ENCODE measurements at regions not wholly inside any gene's neighbourhood (a gene's known extent, or its start where the extent isn't known, plus 50 kb on each side); places are given as distances from the start of the nearest gene placed in this dataset.

GRCh38 chr12:20000229-20000849 lies 368.0 kb upstream of the PDE3A start:
- DNase-seq (ENCODE audit: extremely low read depth in 1 of 4, low spot score in 3 of 4) (no peak), ATAC-seq (no peak), FAIRE-seq (no peak)
- Histone ChIP-seq H3K27me3 (ENCODE audit: control insufficient read depth in 2 of 2, insufficient read depth in 2 of 2, low read length in 2 of 2) (no peaks in the 10 kb centered on the region), H3K9me1 (ENCODE audit: control insufficient read depth, insufficient read depth, low read length) (no peaks in the 10 kb centered on the region), H3K36me3 (ENCODE audit: control insufficient read depth, insufficient read depth, low read length) (no peaks in the 10 kb centered on the region), H3K9ac (ENCODE audit: insufficient read depth in 1 of 2, low read depth in 2 of 2, low read length in 2 of 2) (no peak overlapping the region), H3K9me3 (replicated peaks; ENCODE audit: control insufficient read depth, insufficient read depth, low read depth, low read length) (0 out of 2 replicates have a peak, but pooled peaks cover 2% of the 10 kb centered on the region), H4K20me1 (replicated peaks; ENCODE audit: control insufficient read depth, insufficient read depth, low read length) (no peaks in the 10 kb centered on the region), H3K27ac (ENCODE audit: extremely low read depth, low read depth, low read length) (no peak overlapping the region), H3K79me2 (ENCODE audit: control insufficient read depth, insufficient read depth, low read length) (no peaks in the 10 kb centered on the region), H2AFZ (ENCODE audit: low read depth, low read length) (no peak overlapping the region), H3K4me1 (replicated peaks in 1 of 2; ENCODE audit: control insufficient read depth in 2 of 2, insufficient read depth in 2 of 2, low read length in 2 of 2) (no peaks in the 10 kb centered on the region), H3K4me3 (no peak overlapping the region), H3K4me2 (ENCODE audit: insufficient read depth, low read length) (no peak overlapping the region)
- intact Hi-C loops (cut with micrococcal nuclease), result no loop called here
- in situ Hi-C loops (cut with MboI), result no loop called here
- no TSS peak for BruUV-seq (replicated peaks)
- ChIA-PET CTCF (ENCODE audit: low intra/inter-chr PET ratio) (no interaction called here), POLR2A (no interaction called here)
- TF ChIP-seq ZNF830 (CRISPR knock-in tag; IDR thresholded peaks at IDR 0.05) (no peak), ARID3B (CRISPR knock-in tag; IDR thresholded peaks at IDR 0.05; ENCODE audit: borderline replicate concordance) (no peak), MAFF (IDR thresholded peaks at IDR 0.05; ENCODE audit: low read length) (no peak), TCF3 (CRISPR knock-in tag; IDR thresholded peaks at IDR 0.05) (no peak), EP300 (IDR thresholded peaks at IDR 0.05; ENCODE audit: low read length) (no peak), RBM17 (IDR thresholded peaks at IDR 0.05; ENCODE audit: borderline replicate concordance, low read depth, low read length) (no peak), ZNF408 (CRISPR knock-in tag; IDR thresholded peaks at IDR 0.05; ENCODE audit: low read depth) (no peak), EP400 (IDR thresholded peaks at IDR 0.05) (no peak)
- 2% methylated on average over 4 of the region's 4 CpGs for WGBS (ENCODE audit: insufficient coverage, low coverage, missing lambda C conversion rate)

Measured in K562 (cell line).